A549 (cell line): ENCODE measurements at regions not wholly inside any gene's neighbourhood (a gene's known extent, or its start where the extent isn't known, plus 50 kb on each side); places are given as distances from the start of the nearest gene placed in this dataset.

Source experiments
- ATAC-seq, 2 experiments: fragments of 200-7000 bp in 1 of 2; fragments of >200 bp in 1 of 2; cut with Nextera tagmentation in 1 of 2; cut with Tn5 transposase in 1 of 2; 3 replicates each; pipeline versions ENCODE4 v1.8.0 to v1.9.1; 2018 to 2020; ENCODE audit warnings: mild to moderate bottlenecking in 1 of 2, moderate library complexity in 1 of 2
- CTCF ChIA-PET: fragments of 300-600 bp; sonication (Branson Sonifier 250); formaldehyde crosslinking; extraction: SDS; loops from one replicate; lab custom pipeline; 2021; ENCODE audit warnings: antibody characterized with exemption, inconsistent platforms; lab: Yijun Ruan, JAX
- POLR2A ChIA-PET: fragments of 350-600 bp; formaldehyde crosslinking; extraction: SDS; loops from one replicate; lab custom pipeline; 2021; ENCODE audit warnings: antibody characterized with exemption, inconsistent platforms; lab: Yijun Ruan, JAX
- DNase-seq, 2 experiments: peaks; one replicate each; pipeline versions ENCODE4 v3.0.0 to v3.0.0-alpha.2; 2011 to 2016; ENCODE audit warnings: low read depth in 1 of 2, low spot score in 1 of 2
- FAIRE-seq: peaks from 2 replicates; lab custom pipeline; 2011; peaks lifted over from hg19 to GRCh38; lab: Jason Lieb, UNC
- H3K27ac ChIP-seq, 2 experiments: fragments of >200 bp; sonication (Bioruptor Twin); formaldehyde crosslinking; 3 replicates each; pipeline ENCODE4 v1.5.1; 2016 to 2017
- H3K4me1 ChIP-seq: fragments of >200 bp; sonication (Bioruptor Twin); formaldehyde crosslinking; 3 replicates; pipeline ENCODE4 v1.6.1; 2016
- H3K4me2 ChIP-seq: fragments of >200 bp; sonication (Bioruptor Twin); formaldehyde crosslinking; 3 replicates; pipeline ENCODE4 v1.6.1; 2016
- H3K4me3 ChIP-seq: fragments of >200 bp; sonication (Bioruptor Twin); formaldehyde crosslinking; 3 replicates; pipeline ENCODE4 v1.5.1; 2016
- H3K9me3 ChIP-seq: fragments of >200 bp; sonication (Bioruptor Twin); formaldehyde crosslinking; 3 replicates; pipeline ENCODE4 v1.6.1; 2016
- BHLHE40 ChIP-seq: IDR thresholded peaks from 2 replicates; pipeline ENCODE4 v1.6.1; 2012; ENCODE audit warnings: low read depth, low read length, inconsistent platforms
- CBX2 ChIP-seq: fragments of 200-600 bp; sonication (generic); IDR thresholded peaks from 2 replicates; pipeline ENCODE4 v1.6.1; 2016; ENCODE audit warnings: low read depth, mild to moderate bottlenecking, borderline replicate concordance
- CBX8 ChIP-seq: fragments of 200-600 bp; sonication (generic); IDR thresholded peaks from 2 replicates; pipeline ENCODE4 v1.6.1; 2016
- CEBPB ChIP-seq, 2 experiments: fragments of >200 bp in 1 of 2; sonication (Bioruptor Twin) in 1 of 2; formaldehyde crosslinking in 1 of 2; IDR thresholded peaks; 2 replicates each; pipeline ENCODE4 v1.6.1; 2012 to 2016
- CTCF ChIP-seq: fragments of >200 bp; sonication (Bioruptor Twin); formaldehyde crosslinking; IDR thresholded peaks from 3 replicates; pipeline ENCODE4 v1.5.1; 2016
- E2F6 ChIP-seq: IDR thresholded peaks from 2 replicates; pipeline ENCODE4 v1.6.1; 2012; ENCODE audit warnings: low read depth, borderline replicate concordance
- EHF ChIP-seq: fragments of 250-450 bp; sonication (Bioruptor Pico); IDR thresholded peaks from 2 replicates; pipeline ENCODE4 v1.5.0; 2020; ENCODE audit warnings: mild to moderate bottlenecking
- EP300 ChIP-seq, 2 experiments: fragments of >200 bp; sonication (Bioruptor Twin); formaldehyde crosslinking; IDR thresholded peaks; 2 replicates in 1 of 2; 3 replicates in 1 of 2; pipeline ENCODE4 v1.6.1; 2016 to 2017
- ESRRA ChIP-seq: fragments of 150-350 bp; IDR thresholded peaks from 2 replicates; pipeline ENCODE4 v1.6.1; 2014; ENCODE audit warnings: mild to moderate bottlenecking, low read length, borderline replicate concordance
- FOSL2 ChIP-seq, 2 experiments: fragments of 450-650 bp in 1 of 2; fragments of >200 bp in 1 of 2; sonication (Bioruptor Twin) in 1 of 2; formaldehyde crosslinking; IDR thresholded peaks; 2 replicates each; pipeline versions ENCODE4 v1.5.0 to v1.6.1; 2016 to 2020; ENCODE audit warnings: mild to moderate bottlenecking in 1 of 2, moderate library complexity in 1 of 2
- FOXS1 ChIP-seq: fragments of 250-450 bp; sonication (Bioruptor Pico); IDR thresholded peaks from 2 replicates; pipeline ENCODE4 v1.5.0; 2020; ENCODE audit warnings: mild to moderate bottlenecking, moderate library complexity
- GATA3 ChIP-seq: IDR thresholded peaks from 2 replicates; pipeline ENCODE4 v1.6.1; 2012; ENCODE audit warnings: borderline replicate concordance
- HDAC2 ChIP-seq: fragments of 200-600 bp; sonication (generic); IDR thresholded peaks from 2 replicates; pipeline ENCODE4 v1.6.1; 2016
- HES2 ChIP-seq: fragments of >200 bp; sonication (Bioruptor Twin); formaldehyde crosslinking; IDR thresholded peaks from 2 replicates; pipeline ENCODE4 v1.6.1; 2016
- HMGXB4 ChIP-seq: fragments of 250-450 bp; sonication (Bioruptor Pico); IDR thresholded peaks from 2 replicates; pipeline ENCODE4 v1.5.0; 2021; ENCODE audit warnings: mild to moderate bottlenecking, moderate library complexity, borderline replicate concordance
- HOXB5 ChIP-seq: fragments of 250-450 bp; sonication (Bioruptor Pico); IDR thresholded peaks from 2 replicates; pipeline ENCODE4 v1.5.0; 2020; ENCODE audit warnings: mild to moderate bottlenecking, moderate library complexity
- JUN ChIP-seq, 2 experiments: fragments of >200 bp; sonication (Bioruptor Twin); formaldehyde crosslinking; IDR thresholded peaks; 2 replicates in 1 of 2; 3 replicates in 1 of 2; pipeline ENCODE4 v1.6.1; 2016 to 2017
- JUNB ChIP-seq: fragments of >200 bp; sonication (Bioruptor Twin); formaldehyde crosslinking; IDR thresholded peaks from 2 replicates; pipeline ENCODE4 v1.6.1; 2016
- KDM1A ChIP-seq: fragments of 200-600 bp; sonication (generic); IDR thresholded peaks from 2 replicates; pipeline ENCODE4 v1.6.1; 2016; ENCODE audit warnings: low read depth, mild to moderate bottlenecking
- MAFK ChIP-seq: fragments of 450-650 bp; IDR thresholded peaks from 2 replicates; pipeline ENCODE4 v1.6.1; 2014; ENCODE audit not compliant: partially characterized antibody
- MAZ ChIP-seq: fragments of 150-350 bp; IDR thresholded peaks from 2 replicates; pipeline ENCODE4 v1.6.1; 2014; ENCODE audit warnings: antibody characterized with exemption, low read depth, low read length, borderline replicate concordance
- NFE2L2 ChIP-seq: fragments of 150-350 bp; conservative IDR thresholded peaks from 2 replicates; pipeline ENCODE4 v1.6.1; 2014; ENCODE audit warnings: low read length
- NR3C1 ChIP-seq: fragments of >200 bp; sonication (Bioruptor Twin); formaldehyde crosslinking; IDR thresholded peaks from 3 replicates; pipeline ENCODE4 v1.6.1; 2017
- POLR2AphosphoS2 ChIP-seq: conservative IDR thresholded peaks from 2 replicates; pipeline ENCODE4 v1.6.1; 2012; ENCODE audit warnings: low read length, improper control_type of control experiment, inconsistent platforms
- RAD21 ChIP-seq, 2 experiments: fragments of >200 bp in 1 of 2; sonication (Bioruptor Twin) in 1 of 2; formaldehyde crosslinking in 1 of 2; IDR thresholded peaks in 1 of 2; conservative IDR thresholded peaks in 1 of 2; 2 replicates in 1 of 2; 3 replicates in 1 of 2; pipeline ENCODE4 v1.6.1; 2012 to 2018; ENCODE audit warnings: inconsistent platforms in 1 of 2
- RARB ChIP-seq: fragments of 250-450 bp; sonication (Bioruptor Pico); IDR thresholded peaks from 2 replicates; pipeline ENCODE4 v1.8.0; 2021; ENCODE audit warnings: mild to moderate bottlenecking, moderate library complexity
- RCOR1 ChIP-seq: fragments of 150-350 bp; IDR thresholded peaks from 2 replicates; pipeline ENCODE4 v1.6.1; 2014; ENCODE audit warnings: antibody characterized with exemption, low read length, low read depth
- RFX5 ChIP-seq: fragments of 450-650 bp; IDR thresholded peaks from 2 replicates; pipeline ENCODE4 v1.7.1; 2014; ENCODE audit warnings: antibody characterized with exemption, mild to moderate bottlenecking, moderate library complexity
- RNF2 ChIP-seq: fragments of 200-600 bp; sonication (generic); IDR thresholded peaks from 2 replicates; pipeline ENCODE4 v1.6.1; 2016; ENCODE audit warnings: low read depth, mild to moderate bottlenecking, antibody characterized with exemption, moderate library complexity, borderline replicate concordance
- SMC3 ChIP-seq: fragments of >200 bp; sonication (Bioruptor Twin); formaldehyde crosslinking; IDR thresholded peaks from 3 replicates; pipeline ENCODE4 v1.6.1; 2018; ENCODE audit warnings: inconsistent platforms
- SREBF2 ChIP-seq: fragments of 450-650 bp; IDR thresholded peaks from 2 replicates; pipeline ENCODE4 v1.6.1; 2014; ENCODE audit warnings: mild to moderate bottlenecking, moderate library complexity
- TP53 ChIP-seq: fragments of 250-450 bp; sonication (Bioruptor Pico); IDR thresholded peaks from 2 replicates; pipeline ENCODE4 v1.5.0; 2021; ENCODE audit warnings: mild to moderate bottlenecking, moderate library complexity
- USF2 ChIP-seq: fragments of 450-650 bp; IDR thresholded peaks from 2 replicates; pipeline ENCODE4 v1.6.1; 2014; ENCODE audit warnings: antibody characterized with exemption
- ZC3H11A ChIP-seq: fragments of 450-650 bp; IDR thresholded peaks from 2 replicates; pipeline ENCODE4 v1.6.1; 2014; ENCODE audit warnings: antibody characterized with exemption, mild to moderate bottlenecking
- WGBS: methylation state at CpG from one replicate; pipeline ENCODE4 v1.1.6; 2017; ENCODE audit errors: missing lambda C conversion rate; 5-methylcytosine and 5-hydroxymethylcytosine counted together

- POLR2A ChIA-PET = no interaction called here
- TF ChIP-seq RCOR1 = no peak
- TF ChIP-seq ESRRA = no peak
- TF ChIP-seq KDM1A = no peak
- TF ChIP-seq TP53 (CRISPR knock-in tag) = no peak
- TF ChIP-seq USF2 = no peak
- no peak for TF ChIP-seq RARB (CRISPR knock-in tag)
- TF ChIP-seq E2F6 = no peak
- no peak for TF ChIP-seq ZC3H11A
- no peak for TF ChIP-seq JUN (IDR thresholded peaks at IDR 0.05)
- no peak for TF ChIP-seq NFE2L2
- TF ChIP-seq GATA3 = no peak
- TF ChIP-seq MAFK = no peak
- no peak for TF ChIP-seq RFX5
- no peak for TF ChIP-seq POLR2AphosphoS2
- no peak for TF ChIP-seq JUNB
- no peak for TF ChIP-seq RNF2
- FAIRE-seq = no peak
- Histone ChIP-seq H3K27ac (no peak overlapping the region), H3K4me1 (no peaks in the 10 kb centered on the region), H3K9me3 (no peaks in the 10 kb centered on the region), H3K4me3 (no peak overlapping the region), H3K4me2 (no peak overlapping the region)
- ATAC-seq = no peak
- CTCF ChIA-PET = interaction anchor here (0.8 to 2.9 kb wide), 11 partner anchors 8 to 594 kb away, joined by 3 to 15 read pairs (median 5); no protein-coding TSS in a partner anchor
- WGBS = 62% methylated on average over 4 of the region's 7 CpGs
- no peak for DNase-seq
Observed at GRCh38 chrX:16444353-16444752, 205.6 kb upstream of the S100G start.

GRCh38 chrX:16445166-16445752, 204.7 kb upstream of the S100G start:
- DNase-seq (peak; percentile 15 to 45), FAIRE-seq (no peak), ATAC-seq (peak; percentile 71 to 86; a peak in 5 of 6 replicates)
- H3K27ac ChIP-seq = no peak overlapping the region
- no peak overlapping the region for H3K4me3 ChIP-seq
- WGBS = 24% methylated on average over 4 of the region's 6 CpGs
- no peak overlapping the region for H3K4me2 ChIP-seq
- CTCF ChIA-PET = interaction anchor here (0.7 to 2.9 kb wide), 14 partner anchors 8 to 595 kb away, joined by 3 to 15 read pairs (median 4); no protein-coding TSS in a partner anchor
- POLR2A ChIA-PET = interaction anchor here (1.0 kb wide), 1 partner anchor 589 kb away, joined by 3 read pairs; no protein-coding TSS in a partner anchor
- H3K4me1 ChIP-seq = no peaks in the 10 kb centered on the region
- H3K9me3 ChIP-seq = no peaks in the 10 kb centered on the region
- TF ChIP-seq CBX2 = no peak
- no peak for TF ChIP-seq FOSL2 (IDR thresholded peaks at IDR 0.05)
- TF ChIP-seq FOSL2 (CRISPR knock-in tag; IDR thresholded peaks at IDR 0.05) = no peak
- no peak for TF ChIP-seq RNF2
- no peak for TF ChIP-seq USF2
- peak; percentile 38; the same call in 2 of the 3 replicates for TF ChIP-seq SMC3
- no peak for TF ChIP-seq MAZ
- TF ChIP-seq FOXS1 (CRISPR knock-in tag) = no peak
- TF ChIP-seq BHLHE40 = no peak
- no peak for TF ChIP-seq HDAC2
- no peak for TF ChIP-seq CBX8
- no peak for TF ChIP-seq HOXB5 (CRISPR knock-in tag)
- peak; percentile 60 to 67 for TF ChIP-seq RAD21 (conservative IDR thresholded peaks at IDR 0.05 in 1 of 2, IDR thresholded peaks at IDR 0.05 in 1 of 2)
- TF ChIP-seq CEBPB (IDR thresholded peaks at IDR 0.05) = no peak
- no peak for TF ChIP-seq EP300 (IDR thresholded peaks at IDR 0.05)
- TF ChIP-seq JUN (IDR thresholded peaks at IDR 0.05) = no peak
- TF ChIP-seq EHF (CRISPR knock-in tag) = no peak
- TF ChIP-seq JUNB = no peak
- no peak for TF ChIP-seq SREBF2
- no peak for TF ChIP-seq HMGXB4
- no peak for TF ChIP-seq NR3C1
- TF ChIP-seq HES2 = no peak
- peak; percentile 54 for TF ChIP-seq CTCF
